Astrocyte (in vitro differentiated cells and primary cell): ENCODE measurements at regions not wholly inside any gene's neighbourhood (a gene's known extent, or its start where the extent isn't known, plus 50 kb on each side); places are given as distances from the start of the nearest gene placed in this dataset.

Experiments
- DNase-seq: peaks from one replicate; pipeline ENCODE4 v3.0.0-alpha.2; 2010; ENCODE audit warnings: low read depth
- FAIRE-seq: peaks from 2 replicates; lab custom pipeline; 2011; peaks lifted over from hg19 to GRCh38; lab: Jason Lieb, UNC
- H2AFZ ChIP-seq: 2 replicates; pipeline ENCODE4 v1.6.0; 2012; ENCODE audit warnings: low read depth, low read length, inconsistent platforms
- H3K27ac ChIP-seq: 2 replicates; pipeline ENCODE4 v1.5.1; 2011; ENCODE audit warnings: low read depth, low read length, inconsistent platforms
- H3K27me3 ChIP-seq: 2 replicates; pipeline ENCODE4 v1.6.0; 2011; ENCODE audit warnings: low read length, inconsistent platforms; ENCODE audit not compliant: insufficient read depth
- H3K36me3 ChIP-seq: 2 replicates; pipeline ENCODE4 v1.5.1; 2011; ENCODE audit warnings: low read length, inconsistent platforms; ENCODE audit not compliant: insufficient read depth
- H3K4me1 ChIP-seq: 2 replicates; pipeline ENCODE4 v1.5.1; 2011; ENCODE audit warnings: low read length, inconsistent platforms; ENCODE audit not compliant: insufficient read depth
- H3K4me2 ChIP-seq: 2 replicates; pipeline ENCODE4 v1.6.0; 2012; ENCODE audit warnings: low read length, inconsistent platforms
- H3K4me3 ChIP-seq: 2 replicates; pipeline ENCODE4 v1.5.1; 2011; ENCODE audit warnings: low read depth, mild to moderate bottlenecking, low read length, inconsistent platforms; ENCODE audit not compliant: insufficient read depth
- H3K79me2 ChIP-seq: 2 replicates; pipeline ENCODE4 v1.6.0; 2012; ENCODE audit warnings: mild to moderate bottlenecking, low read length, inconsistent platforms; ENCODE audit not compliant: insufficient read depth
- H3K9ac ChIP-seq: 2 replicates; pipeline ENCODE4 v1.6.0; 2012; ENCODE audit warnings: mild to moderate bottlenecking, low read length, inconsistent platforms
- H3K9me3 ChIP-seq: 2 replicates; pipeline ENCODE4 v1.5.1; 2012; ENCODE audit warnings: low read depth, mild to moderate bottlenecking, low read length, inconsistent platforms; ENCODE audit not compliant: insufficient read depth
- H4K20me1 ChIP-seq: 2 replicates; pipeline ENCODE4 v1.6.0; 2012; ENCODE audit warnings: low read length, inconsistent platforms; ENCODE audit not compliant: insufficient read depth
- H3K27ac Mint-ChIP-seq: one replicate; pipeline ENCODE4 v1.8.0; 2021; ENCODE audit warnings: mild to moderate bottlenecking, mixed read lengths; ENCODE audit not compliant: unreplicated experiment
- H3K27me3 Mint-ChIP-seq: one replicate; pipeline ENCODE4 v1.8.0; 2021; ENCODE audit warnings: low read depth, mixed read lengths; ENCODE audit not compliant: unreplicated experiment
- H3K36me3 Mint-ChIP-seq: one replicate; pipeline ENCODE4 v1.8.0; 2021; ENCODE audit warnings: low read depth, mixed read lengths; ENCODE audit not compliant: unreplicated experiment
- H3K4me1 Mint-ChIP-seq: one replicate; pipeline ENCODE4 v1.8.0; 2021; ENCODE audit warnings: low read depth, mixed read lengths; ENCODE audit not compliant: unreplicated experiment
- H3K4me3 Mint-ChIP-seq: one replicate; pipeline ENCODE4 v1.8.0; 2021; ENCODE audit warnings: mild to moderate bottlenecking, moderate library complexity, mixed read lengths; ENCODE audit not compliant: unreplicated experiment
- H3K9me3 Mint-ChIP-seq: one replicate; pipeline ENCODE4 v1.8.0; 2021; ENCODE audit warnings: mild to moderate bottlenecking, mixed read lengths; ENCODE audit not compliant: unreplicated experiment
- EZH2 ChIP-seq: IDR thresholded peaks from 2 replicates; pipeline ENCODE4 v1.6.1; 2012; ENCODE audit warnings: mild to moderate bottlenecking, low read length, inconsistent platforms; ENCODE audit not compliant: insufficient read depth
- TF ChIP-seq, protein P1 (sequence below): IDR thresholded peaks from 2 replicates; pipeline ENCODE4 v1.5.1; 2011; ENCODE audit warnings: low read depth, mild to moderate bottlenecking, inconsistent platforms, low read length, moderate library complexity; ENCODE audit not compliant: insufficient read depth

DNA sequence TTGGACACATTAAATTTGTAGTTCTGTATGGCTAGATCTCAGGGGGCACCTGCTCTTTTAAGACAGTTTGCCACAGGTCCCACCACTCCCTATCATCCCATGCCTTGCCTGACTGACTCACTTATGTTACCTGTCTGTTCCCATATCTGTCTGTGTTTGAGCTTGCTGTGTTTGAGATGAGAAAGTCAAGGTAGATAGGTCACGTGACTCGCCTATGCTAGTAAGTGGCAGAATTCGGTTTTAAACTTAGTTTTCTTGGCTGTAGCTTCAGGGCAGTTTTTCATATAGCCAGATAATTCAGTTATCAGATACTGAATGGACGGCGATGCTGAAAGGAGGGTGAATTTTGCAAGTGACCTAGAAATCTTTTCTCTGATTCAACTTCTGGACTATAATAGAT, 348.4 kb downstream of the RPS24 start:
- H2AFZ ChIP-seq = no peak overlapping the region
- TF ChIP-seq EZH2 = no peak
- TF ChIP-seq, protein P1, sequence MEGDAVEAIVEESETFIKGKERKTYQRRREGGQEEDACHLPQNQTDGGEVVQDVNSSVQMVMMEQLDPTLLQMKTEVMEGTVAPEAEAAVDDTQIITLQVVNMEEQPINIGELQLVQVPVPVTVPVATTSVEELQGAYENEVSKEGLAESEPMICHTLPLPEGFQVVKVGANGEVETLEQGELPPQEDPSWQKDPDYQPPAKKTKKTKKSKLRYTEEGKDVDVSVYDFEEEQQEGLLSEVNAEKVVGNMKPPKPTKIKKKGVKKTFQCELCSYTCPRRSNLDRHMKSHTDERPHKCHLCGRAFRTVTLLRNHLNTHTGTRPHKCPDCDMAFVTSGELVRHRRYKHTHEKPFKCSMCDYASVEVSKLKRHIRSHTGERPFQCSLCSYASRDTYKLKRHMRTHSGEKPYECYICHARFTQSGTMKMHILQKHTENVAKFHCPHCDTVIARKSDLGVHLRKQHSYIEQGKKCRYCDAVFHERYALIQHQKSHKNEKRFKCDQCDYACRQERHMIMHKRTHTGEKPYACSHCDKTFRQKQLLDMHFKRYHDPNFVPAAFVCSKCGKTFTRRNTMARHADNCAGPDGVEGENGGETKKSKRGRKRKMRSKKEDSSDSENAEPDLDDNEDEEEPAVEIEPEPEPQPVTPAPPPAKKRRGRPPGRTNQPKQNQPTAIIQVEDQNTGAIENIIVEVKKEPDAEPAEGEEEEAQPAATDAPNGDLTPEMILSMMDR = no peak
- peaks cover 7% of the 10 kb centered on the region for H3K9me3 ChIP-seq
- no peak overlapping the region for H3K27ac ChIP-seq
- no peak overlapping the region for H3K4me3 ChIP-seq
- peaks cover 84% of the 10 kb centered on the region for H3K27me3 Mint-ChIP-seq
- no peak overlapping the region for H3K4me3 Mint-ChIP-seq
- no peaks in the 10 kb centered on the region for H4K20me1 ChIP-seq
- peaks cover 15% of the 10 kb centered on the region for H3K9me3 Mint-ChIP-seq
- no peaks in the 10 kb centered on the region for H3K4me1 ChIP-seq
- H3K4me1 Mint-ChIP-seq = no peaks in the 10 kb centered on the region
- H3K36me3 ChIP-seq = no peaks in the 10 kb centered on the region
- H3K4me2 ChIP-seq = no peak overlapping the region
- H3K27me3 ChIP-seq = peaks cover 36% of the 10 kb centered on the region
- H3K79me2 ChIP-seq = no peaks in the 10 kb centered on the region
- DNase-seq = no peak
- no peak overlapping the region for H3K27ac Mint-ChIP-seq
- H3K36me3 Mint-ChIP-seq = peaks cover 2% of the 10 kb centered on the region
- no peak for FAIRE-seq
- H3K9ac ChIP-seq = no peak overlapping the region

DNA sequence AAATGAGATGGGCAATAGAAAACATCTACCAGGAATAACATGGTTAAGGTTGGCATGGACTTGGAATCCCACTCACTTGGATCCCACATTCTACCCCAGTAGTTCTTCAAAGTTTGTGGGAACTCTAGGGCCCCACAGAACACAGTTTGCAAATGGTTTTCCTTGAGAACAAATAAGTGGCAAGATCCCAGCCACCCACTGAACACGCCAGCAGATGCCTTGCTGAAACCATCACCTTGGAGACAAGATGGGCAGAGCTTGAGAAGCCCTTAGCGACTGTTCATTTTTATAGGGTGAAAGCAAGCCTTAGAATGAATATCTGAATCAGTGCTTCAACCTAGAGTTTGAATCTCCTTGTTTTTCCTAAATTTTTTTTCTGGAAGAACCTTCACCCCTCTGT, 349.1 kb downstream of the RPS24 start:
- no peak for DNase-seq
- H3K36me3 ChIP-seq = no peaks in the 10 kb centered on the region
- no peak overlapping the region for H3K27ac ChIP-seq
- no peak for FAIRE-seq
- no peaks in the 10 kb centered on the region for H4K20me1 ChIP-seq
- H3K79me2 ChIP-seq = no peaks in the 10 kb centered on the region
- TF ChIP-seq, protein P1 = no peak
- TF ChIP-seq EZH2 = no peak
- H3K9ac ChIP-seq = no peak overlapping the region
- H3K36me3 Mint-ChIP-seq = peaks cover 2% of the 10 kb centered on the region
- H3K4me3 ChIP-seq = no peak overlapping the region
- H3K27ac Mint-ChIP-seq = no peak overlapping the region
- H3K9me3 Mint-ChIP-seq = peaks cover 15% of the 10 kb centered on the region
- no peak overlapping the region for H3K4me3 Mint-ChIP-seq
- H3K4me2 ChIP-seq = no peak overlapping the region
- H3K27me3 Mint-ChIP-seq = peaks cover 87% of the 10 kb centered on the region
- no peaks in the 10 kb centered on the region for H3K4me1 Mint-ChIP-seq
- H3K4me1 ChIP-seq = no peaks in the 10 kb centered on the region
- H3K27me3 ChIP-seq = peaks cover 39% of the 10 kb centered on the region
- H3K9me3 ChIP-seq = peaks cover 7% of the 10 kb centered on the region
- no peak overlapping the region for H2AFZ ChIP-seq

DNA sequence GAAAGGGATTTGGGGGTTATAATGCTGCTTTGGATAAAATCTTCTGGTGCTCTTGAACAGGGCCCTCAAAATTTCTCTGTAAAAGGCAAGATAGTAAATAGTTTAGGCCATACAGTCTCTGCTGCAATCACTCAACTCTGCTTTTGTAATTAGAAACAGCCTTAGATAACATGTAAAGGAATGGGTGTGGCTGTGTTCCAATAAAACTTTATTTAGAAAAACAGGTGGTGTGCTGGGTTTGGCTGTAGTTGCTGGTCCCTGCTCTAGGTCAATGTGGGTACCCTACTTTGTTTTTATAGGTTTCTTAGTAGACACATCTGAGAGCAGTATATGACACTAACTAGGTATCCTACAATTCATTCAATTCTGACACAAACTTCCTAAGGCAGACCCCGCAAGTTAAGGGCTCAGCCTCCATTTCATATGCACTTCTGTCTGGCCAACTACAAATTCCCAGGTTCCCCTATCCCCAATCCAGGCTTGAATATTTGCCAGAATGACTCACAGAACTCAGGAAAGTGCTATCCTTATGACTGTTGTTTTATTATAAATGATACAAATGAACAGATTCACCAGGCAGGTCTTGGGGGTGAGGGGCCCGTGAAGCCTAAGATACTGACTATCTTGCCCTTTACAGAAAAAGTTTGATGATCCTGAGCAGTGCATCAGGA, 349.9 kb downstream of the RPS24 start:
- no peak overlapping the region for H2AFZ ChIP-seq
- H3K36me3 Mint-ChIP-seq = peaks cover 2% of the 10 kb centered on the region
- H3K4me1 Mint-ChIP-seq = no peaks in the 10 kb centered on the region
- TF ChIP-seq EZH2 = no peak
- TF ChIP-seq, protein P1 = no peak
- H3K9ac ChIP-seq = no peak overlapping the region
- no peak overlapping the region for H3K27ac ChIP-seq
- H3K27me3 Mint-ChIP-seq = peaks cover 87% of the 10 kb centered on the region
- no peak overlapping the region for H3K4me3 ChIP-seq
- no peaks in the 10 kb centered on the region for H3K4me1 ChIP-seq
- H3K36me3 ChIP-seq = no peaks in the 10 kb centered on the region
- H3K4me3 Mint-ChIP-seq = no peak overlapping the region
- H3K27me3 ChIP-seq = peaks cover 39% of the 10 kb centered on the region
- peaks cover 7% of the 10 kb centered on the region for H3K9me3 ChIP-seq
- H3K79me2 ChIP-seq = no peaks in the 10 kb centered on the region
- peaks cover 15% of the 10 kb centered on the region for H3K9me3 Mint-ChIP-seq
- DNase-seq = peak; percentile 20
- H4K20me1 ChIP-seq = no peaks in the 10 kb centered on the region
- FAIRE-seq = no peak
- no peak overlapping the region for H3K4me2 ChIP-seq
- H3K27ac Mint-ChIP-seq = no peak overlapping the region
